Left ventricle myocardium inferior (tissue), 1 donor: ENCODE measurements at regions not wholly inside any gene's neighbourhood (a gene's known extent, or its start where the extent isn't known, plus 50 kb on each side); places are given as distances from the start of the nearest gene placed in this dataset.

ENCODE experiments used
- DNase-seq: peaks from one replicate; pipeline ENCODE4 v3.0.0-alpha.2; 2020
- H3K27ac ChIP-seq: fragments of 200-600 bp; replicated peaks from 2 replicates; pipeline ENCODE4 v1.8.0; 2021
- H3K27me3 ChIP-seq: fragments of 200-600 bp; 2 replicates; pipeline ENCODE4 v1.8.0; 2021; ENCODE audit warnings: low read depth
- H3K36me3 ChIP-seq: fragments of 200-600 bp; 2 replicates; pipeline ENCODE4 v1.8.0; 2021
- H3K4me1 ChIP-seq: fragments of 200-600 bp; 2 replicates; pipeline ENCODE4 v1.8.0; 2021
- H3K4me3 ChIP-seq: fragments of 200-600 bp; 2 replicates; pipeline ENCODE4 v1.8.0; 2021; ENCODE audit warnings: mild to moderate bottlenecking, moderate library complexity
- H3K9me3 ChIP-seq: fragments of 200-600 bp; replicated peaks from 2 replicates; pipeline ENCODE4 v1.8.0; 2021
- intact Hi-C: fragments of 100-400 bp; cut with micrococcal nuclease; formaldehyde crosslinking; loops from one replicate; pipeline ENCODE4 v1.11.0; 2022
- TF ChIP-seq, protein P1 (sequence below): fragments of 200-600 bp; IDR thresholded peaks from 2 replicates; pipeline ENCODE4 v1.8.0; 2021; ENCODE audit warnings: antibody characterized with exemption, mild to moderate bottlenecking, borderline replicate concordance
- donor health status: DM: no; HTN: yes; CAD: no; lungs with severe emphysema.

DNA sequence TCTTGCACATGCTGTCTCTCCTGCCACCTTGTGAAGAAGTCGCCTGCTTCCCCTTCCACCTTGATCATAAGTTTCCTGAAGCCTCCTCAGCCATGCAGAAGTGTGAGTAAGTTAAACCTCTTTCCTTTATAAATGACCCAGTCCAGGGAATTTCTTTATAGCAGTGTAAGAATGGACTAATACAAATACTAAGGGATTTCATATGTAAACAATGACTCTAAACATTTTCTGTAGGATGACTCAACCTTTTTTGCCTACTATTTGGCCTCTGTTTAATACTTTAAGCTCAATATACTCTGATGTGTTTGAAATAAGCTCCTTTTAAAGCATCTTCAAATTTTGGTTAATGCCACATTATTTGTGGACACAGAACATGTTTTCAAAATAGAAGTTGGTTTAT is 813.5 kb upstream of the SLIT2 start:
- no peak for DNase-seq
- no peaks in the 10 kb centered on the region for H3K27me3 ChIP-seq
- no peaks in the 10 kb centered on the region for H3K36me3 ChIP-seq
- no peaks in the 10 kb centered on the region for H3K4me1 ChIP-seq
- intact Hi-C loops: no loop called here
- TF ChIP-seq, protein P1, sequence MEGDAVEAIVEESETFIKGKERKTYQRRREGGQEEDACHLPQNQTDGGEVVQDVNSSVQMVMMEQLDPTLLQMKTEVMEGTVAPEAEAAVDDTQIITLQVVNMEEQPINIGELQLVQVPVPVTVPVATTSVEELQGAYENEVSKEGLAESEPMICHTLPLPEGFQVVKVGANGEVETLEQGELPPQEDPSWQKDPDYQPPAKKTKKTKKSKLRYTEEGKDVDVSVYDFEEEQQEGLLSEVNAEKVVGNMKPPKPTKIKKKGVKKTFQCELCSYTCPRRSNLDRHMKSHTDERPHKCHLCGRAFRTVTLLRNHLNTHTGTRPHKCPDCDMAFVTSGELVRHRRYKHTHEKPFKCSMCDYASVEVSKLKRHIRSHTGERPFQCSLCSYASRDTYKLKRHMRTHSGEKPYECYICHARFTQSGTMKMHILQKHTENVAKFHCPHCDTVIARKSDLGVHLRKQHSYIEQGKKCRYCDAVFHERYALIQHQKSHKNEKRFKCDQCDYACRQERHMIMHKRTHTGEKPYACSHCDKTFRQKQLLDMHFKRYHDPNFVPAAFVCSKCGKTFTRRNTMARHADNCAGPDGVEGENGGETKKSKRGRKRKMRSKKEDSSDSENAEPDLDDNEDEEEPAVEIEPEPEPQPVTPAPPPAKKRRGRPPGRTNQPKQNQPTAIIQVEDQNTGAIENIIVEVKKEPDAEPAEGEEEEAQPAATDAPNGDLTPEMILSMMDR: no peak
- H3K9me3 ChIP-seq: peaks cover 34% of the 10 kb centered on the region
- no peak overlapping the region for H3K27ac ChIP-seq
- H3K4me3 ChIP-seq: no peak overlapping the region

DNA sequence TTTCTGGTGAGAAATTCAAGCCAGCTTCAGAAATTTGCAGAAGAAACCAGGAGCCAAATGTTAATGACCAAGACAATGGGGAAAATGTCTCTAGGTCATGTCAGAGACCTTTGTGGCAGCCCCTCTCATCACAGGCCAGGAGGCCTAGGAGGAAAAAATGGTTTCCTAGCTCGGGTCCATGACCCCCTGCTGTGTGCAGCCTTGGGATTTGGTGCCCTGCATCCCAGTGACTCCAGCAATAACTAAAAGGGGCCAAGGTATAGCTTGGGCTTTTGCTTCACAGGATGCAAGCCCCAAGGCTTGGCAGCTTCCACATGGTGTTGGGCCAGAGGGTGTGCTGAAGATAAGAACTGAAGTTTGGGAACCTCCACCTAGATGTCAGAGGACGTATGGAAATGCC is 814.7 kb upstream of the SLIT2 start:
- no peak overlapping the region for H3K4me3 ChIP-seq
- H3K27ac ChIP-seq: no peak overlapping the region
- TF ChIP-seq, protein P1: no peak
- H3K9me3 ChIP-seq: peaks cover 30% of the 10 kb centered on the region
- H3K27me3 ChIP-seq: no peaks in the 10 kb centered on the region
- no peak for DNase-seq
- no peaks in the 10 kb centered on the region for H3K36me3 ChIP-seq
- intact Hi-C loops: no loop called here
- H3K4me1 ChIP-seq: no peaks in the 10 kb centered on the region

DNA sequence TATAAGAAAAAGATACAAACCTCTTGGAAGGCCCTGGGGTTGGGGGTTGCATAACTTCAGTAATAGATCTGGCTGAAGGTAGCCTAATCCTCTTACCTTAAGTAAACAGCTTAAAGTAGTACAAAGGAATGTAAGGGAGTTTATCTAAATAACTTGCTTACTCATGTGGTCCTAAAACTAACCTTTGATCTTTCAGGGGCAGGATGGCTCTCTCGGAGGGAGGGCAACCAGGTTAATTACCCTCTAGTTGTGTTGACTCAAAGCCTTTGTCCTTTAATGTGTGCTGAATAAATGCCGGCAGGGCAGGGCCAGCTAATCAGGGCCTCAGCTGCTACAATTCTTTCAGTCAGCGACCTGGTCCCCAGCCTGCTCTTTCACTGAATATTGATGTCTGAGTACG is 822.0 kb upstream of the SLIT2 start:
- Histone ChIP-seq H3K4me1 (no peaks in the 10 kb centered on the region), H3K4me3 (no peak overlapping the region), H3K27ac (no peak overlapping the region), H3K9me3 (peaks cover 52% of the 10 kb centered on the region), H3K27me3 (no peaks in the 10 kb centered on the region), H3K36me3 (no peaks in the 10 kb centered on the region)
- DNase-seq: no peak
- TF ChIP-seq, protein P1: no peak
- intact Hi-C loops: no loop called here

DNA sequence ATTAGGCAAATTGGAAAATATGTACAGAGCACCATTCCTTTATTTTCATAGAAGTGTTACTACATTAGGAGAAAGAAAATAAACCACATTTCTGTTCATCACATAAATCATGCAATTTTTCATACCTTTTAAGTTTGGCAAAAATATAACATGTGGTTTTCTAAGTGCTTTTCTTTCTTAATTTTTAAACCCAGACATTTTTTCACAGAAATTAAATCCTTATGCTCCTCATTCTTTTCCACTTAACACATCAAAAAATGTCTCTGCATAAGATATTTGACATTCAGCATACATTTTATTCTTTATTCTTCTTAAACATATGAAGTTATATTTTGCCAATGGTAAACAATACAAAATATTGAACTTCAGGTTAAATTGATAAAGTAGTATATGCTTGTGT is 826.6 kb upstream of the SLIT2 start:
- Histone ChIP-seq H3K36me3 (no peaks in the 10 kb centered on the region), H3K27me3 (no peaks in the 10 kb centered on the region), H3K27ac (no peak overlapping the region), H3K4me1 (no peaks in the 10 kb centered on the region), H3K4me3 (no peak overlapping the region), H3K9me3 (peaks cover 27% of the 10 kb centered on the region)
- intact Hi-C loops: no loop called here
- TF ChIP-seq, protein P1: no peak
- no peak for DNase-seq

DNA sequence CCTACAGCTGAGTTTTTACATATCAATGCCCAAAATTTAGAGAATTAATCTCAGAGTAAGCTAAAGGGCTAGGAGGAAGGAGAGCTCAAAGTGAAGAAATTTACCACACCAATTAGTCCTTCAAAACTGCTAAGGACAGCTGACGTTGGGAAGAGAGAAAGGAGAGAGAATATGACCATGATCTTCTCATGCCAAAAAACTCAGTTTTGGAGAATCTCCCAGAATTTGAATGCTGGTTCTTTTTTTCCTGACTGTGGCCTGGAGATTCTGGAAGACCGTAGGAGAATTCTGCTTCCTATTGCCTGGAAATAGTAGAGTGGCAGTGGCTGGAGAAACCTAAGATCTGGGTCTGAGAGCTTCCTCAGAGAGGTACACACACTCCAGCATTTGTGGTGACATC is 834.4 kb upstream of the SLIT2 start:
- DNase-seq: no peak
- intact Hi-C loops: no loop called here
- Histone ChIP-seq H3K27ac (no peak overlapping the region), H3K27me3 (no peaks in the 10 kb centered on the region), H3K36me3 (no peaks in the 10 kb centered on the region), H3K9me3 (peaks cover 18% of the 10 kb centered on the region), H3K4me1 (no peaks in the 10 kb centered on the region), H3K4me3 (no peak overlapping the region)
- TF ChIP-seq, protein P1: no peak

DNA sequence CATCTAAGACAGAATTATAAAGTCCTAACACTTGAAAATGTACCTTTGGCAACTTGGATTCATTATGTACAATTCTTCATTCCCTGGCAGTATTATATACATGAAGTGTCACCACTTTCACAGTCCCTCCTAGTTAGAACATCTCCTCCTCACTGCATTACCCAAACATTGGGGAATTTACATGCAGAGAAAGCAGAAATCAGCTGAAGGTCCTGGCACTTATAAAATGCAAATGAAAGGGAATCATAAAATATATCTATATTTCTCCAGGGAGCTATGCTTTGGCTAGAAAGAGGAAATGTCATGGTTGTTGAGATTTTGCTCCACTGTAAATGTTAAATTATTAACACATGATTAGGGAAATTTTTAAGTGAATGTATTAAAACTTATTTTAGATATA is 835.6 kb upstream of the SLIT2 start:
- Histone ChIP-seq H3K4me3 (no peak overlapping the region), H3K36me3 (no peaks in the 10 kb centered on the region), H3K27me3 (no peaks in the 10 kb centered on the region), H3K9me3 (peaks cover 18% of the 10 kb centered on the region), H3K27ac (no peak overlapping the region), H3K4me1 (no peaks in the 10 kb centered on the region)
- no peak for DNase-seq
- intact Hi-C loops: no loop called here
- TF ChIP-seq, protein P1: no peak
